ENCODE measurements at regions not wholly inside any gene's neighbourhood (a gene's known extent, or its start where the extent isn't known, plus 50 kb on each side); places are given as distances from the start of the nearest gene placed in this dataset.

DNA sequence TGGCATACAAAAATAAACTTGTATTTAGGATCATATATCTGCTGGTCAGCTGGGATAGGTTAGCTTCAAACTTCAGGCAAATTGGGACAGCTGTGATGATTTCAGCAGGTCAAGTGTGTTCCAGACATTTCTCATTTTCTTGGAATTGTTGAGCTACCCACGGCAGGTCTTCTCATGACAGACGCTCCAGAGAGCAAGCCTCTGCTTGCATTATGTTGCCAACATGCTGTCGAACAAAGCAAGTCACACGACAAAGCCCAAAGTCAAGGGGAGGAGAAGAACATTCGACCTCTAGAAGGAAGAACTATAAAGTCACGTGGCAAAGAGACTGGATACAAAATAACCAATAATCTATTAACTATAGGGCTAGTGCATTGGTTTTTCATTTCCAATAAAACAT lies 103.5 kb downstream of the RAB18 start:
- Mint-ChIP-seq H3K9me3 (no peaks in the 10 kb centered on the region), H3K27me3 (no peaks in the 10 kb centered on the region), H3K4me3 (no peak overlapping the region), H3K4me1 (ENCODE audit: unreplicated experiment) (peaks cover 11% of the 10 kb centered on the region), H3K36me3 (no peaks in the 10 kb centered on the region), H3K27ac (no peak overlapping the region)
- DNase-seq (ENCODE audit: extremely low spot score, unreplicated experiment) = no peak
- TF ChIP-seq CTCF (conservative IDR thresholded peaks at IDR 0.05) = no peak

DNA sequence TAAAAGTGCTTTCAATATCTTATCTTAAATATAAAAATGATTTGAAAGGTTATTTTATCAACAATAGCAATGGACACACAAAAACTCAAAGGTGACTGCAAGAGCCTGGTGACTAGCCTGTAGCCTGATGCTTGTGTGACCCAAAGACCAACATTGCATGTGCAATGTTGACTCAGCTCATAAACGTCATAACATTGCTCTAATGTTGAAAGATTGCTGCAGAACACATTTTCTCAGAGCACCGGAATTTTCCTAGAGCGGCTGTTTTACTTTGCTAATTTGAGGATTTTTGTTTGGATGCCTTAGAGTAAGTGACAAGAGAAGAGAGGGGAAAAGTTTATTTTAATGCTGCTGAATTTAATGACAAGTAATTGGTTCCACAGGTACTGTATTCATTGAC lies 107.1 kb downstream of the RAB18 start:
- H3K4me3 Mint-ChIP-seq = no peak overlapping the region
- TF ChIP-seq CTCF (conservative IDR thresholded peaks at IDR 0.05) = no peak
- no peak for DNase-seq (ENCODE audit: extremely low spot score, unreplicated experiment)
- no peak overlapping the region for H3K27ac Mint-ChIP-seq
- peaks cover 16% of the 10 kb centered on the region for H3K4me1 Mint-ChIP-seq (ENCODE audit: unreplicated experiment)
- H3K27me3 Mint-ChIP-seq = no peaks in the 10 kb centered on the region
- no peaks in the 10 kb centered on the region for H3K36me3 Mint-ChIP-seq
- no peaks in the 10 kb centered on the region for H3K9me3 Mint-ChIP-seq

GRCh38 chr10:27611744-27612550 lies 107.8 kb downstream of the RAB18 start:
- TF ChIP-seq CTCF (conservative IDR thresholded peaks at IDR 0.05) = no peak
- H3K36me3 Mint-ChIP-seq = no peaks in the 10 kb centered on the region
- no peaks in the 10 kb centered on the region for H3K9me3 Mint-ChIP-seq
- H3K4me3 Mint-ChIP-seq = no peak overlapping the region
- no peaks in the 10 kb centered on the region for H3K27me3 Mint-ChIP-seq
- DNase-seq (ENCODE audit: extremely low spot score, unreplicated experiment) = no peak
- H3K4me1 Mint-ChIP-seq (ENCODE audit: unreplicated experiment) = peaks cover 16% of the 10 kb centered on the region
- no peak overlapping the region for H3K27ac Mint-ChIP-seq

- no peaks in the 10 kb centered on the region for H3K9me3 Mint-ChIP-seq
- no peak overlapping the region for H3K27ac Mint-ChIP-seq
- no peak overlapping the region for H3K4me3 Mint-ChIP-seq
These were observed 108.5 kb downstream of the RAB18 start for GRCh38 chr10:27612551-27613035.

DNA sequence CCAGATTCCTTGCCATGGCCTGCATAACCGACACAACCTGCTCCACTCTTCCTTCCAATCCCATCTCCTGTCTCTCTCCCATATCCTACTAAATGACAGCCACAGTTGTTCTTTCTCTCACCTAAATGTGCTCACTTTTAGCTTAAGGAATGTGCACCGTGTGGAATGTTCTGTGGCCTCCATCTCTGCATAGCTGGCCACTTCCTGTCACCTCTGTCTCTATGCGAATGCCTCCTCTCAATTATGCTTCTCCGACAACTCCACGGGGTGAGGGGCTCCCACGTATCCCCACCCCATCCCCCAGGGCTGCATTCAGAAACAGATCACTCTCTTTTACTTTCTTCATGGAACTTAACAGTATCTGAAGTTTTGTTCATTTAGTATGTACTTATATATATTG lies 110.7 kb downstream of the RAB18 start:
- DNase-seq (ENCODE audit: extremely low spot score, unreplicated experiment) = no peak
- Mint-ChIP-seq H3K27me3 (no peaks in the 10 kb centered on the region), H3K36me3 (no peaks in the 10 kb centered on the region), H3K27ac (no peak overlapping the region), H3K9me3 (no peaks in the 10 kb centered on the region), H3K4me1 (ENCODE audit: unreplicated experiment) (peaks cover 13% of the 10 kb centered on the region), H3K4me3 (no peak overlapping the region)
- no peak for TF ChIP-seq CTCF (conservative IDR thresholded peaks at IDR 0.05)

More at GRCh38 chr10:27612551-27613035, 108.5 kb downstream of the RAB18 start:
- no peak for TF ChIP-seq CTCF (conservative IDR thresholded peaks at IDR 0.05)
- H3K36me3 Mint-ChIP-seq = no peaks in the 10 kb centered on the region
- peaks cover 16% of the 10 kb centered on the region for H3K4me1 Mint-ChIP-seq (ENCODE audit: unreplicated experiment)
- no peak for DNase-seq (ENCODE audit: extremely low spot score, unreplicated experiment)
- H3K27me3 Mint-ChIP-seq = no peaks in the 10 kb centered on the region
